ENCODE measurements at regions not wholly inside any gene's neighbourhood (a gene's known extent, or its start where the extent isn't known, plus 50 kb on each side); places are given as distances from the start of the nearest gene placed in this dataset.

DNA sequence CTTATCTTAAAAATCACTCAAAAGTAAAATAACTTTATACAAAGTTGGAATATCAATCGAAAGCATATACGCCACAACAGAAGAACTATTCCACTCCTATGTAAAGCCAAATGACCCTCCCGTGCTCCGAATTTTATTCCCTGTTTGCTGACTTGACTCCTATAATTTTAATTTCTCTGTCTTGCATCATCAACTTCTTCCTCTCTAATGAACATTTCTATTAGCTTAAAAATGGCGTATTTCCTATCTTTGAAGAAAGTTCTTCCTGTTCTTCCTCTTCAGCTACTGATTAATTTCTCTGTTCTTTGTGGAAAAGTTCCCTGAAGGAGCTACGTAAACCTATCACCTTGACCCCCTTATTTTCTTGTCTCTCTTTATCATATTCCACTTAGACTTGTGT is 389.3 kb downstream of the LMO7 start:
- H3K9me3 Mint-ChIP-seq = no peaks in the 10 kb centered on the region

DNA sequence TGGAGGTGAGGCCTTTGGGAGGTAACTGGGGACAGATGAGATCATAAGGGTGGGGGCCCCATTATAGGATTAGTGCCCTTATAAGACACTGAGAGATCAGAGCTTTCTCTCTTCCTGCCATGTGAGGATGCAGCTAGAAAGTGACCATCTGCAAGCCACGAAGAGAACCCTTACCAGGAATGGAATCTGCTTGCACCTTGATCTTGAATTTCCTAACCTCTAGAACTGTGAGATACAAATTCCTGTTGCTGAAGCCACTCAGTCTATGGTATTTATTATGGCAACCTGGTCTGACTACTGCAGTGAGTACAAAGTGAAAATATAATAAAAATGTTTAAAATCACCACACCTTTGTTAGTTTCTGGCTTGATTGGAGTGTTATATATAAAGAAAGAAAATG is 388.0 kb downstream of the LMO7 start:
- Mint-ChIP-seq H3K36me3 (ENCODE audit: low read depth) (no peaks in the 10 kb centered on the region), H3K4me3 (no peak overlapping the region), H3K4me1 (ENCODE audit: low read depth) (no peaks in the 10 kb centered on the region), H3K27me3 (ENCODE audit: low read depth) (peaks cover 9% of the 10 kb centered on the region), H3K9me3 (no peaks in the 10 kb centered on the region), H3K27ac (no peak overlapping the region)
- DNase-seq (ENCODE audit: low spot score) = no peak

More for the DNA sequence above, 389.3 kb downstream of the LMO7 start:
- Mint-ChIP-seq H3K4me3 (no peak overlapping the region), H3K36me3 (ENCODE audit: low read depth) (no peaks in the 10 kb centered on the region), H3K27me3 (ENCODE audit: low read depth) (peaks cover 9% of the 10 kb centered on the region), H3K27ac (no peak overlapping the region), H3K4me1 (ENCODE audit: low read depth) (peaks cover 1% of the 10 kb centered on the region)
- DNase-seq (ENCODE audit: low spot score) = no peak

DNA sequence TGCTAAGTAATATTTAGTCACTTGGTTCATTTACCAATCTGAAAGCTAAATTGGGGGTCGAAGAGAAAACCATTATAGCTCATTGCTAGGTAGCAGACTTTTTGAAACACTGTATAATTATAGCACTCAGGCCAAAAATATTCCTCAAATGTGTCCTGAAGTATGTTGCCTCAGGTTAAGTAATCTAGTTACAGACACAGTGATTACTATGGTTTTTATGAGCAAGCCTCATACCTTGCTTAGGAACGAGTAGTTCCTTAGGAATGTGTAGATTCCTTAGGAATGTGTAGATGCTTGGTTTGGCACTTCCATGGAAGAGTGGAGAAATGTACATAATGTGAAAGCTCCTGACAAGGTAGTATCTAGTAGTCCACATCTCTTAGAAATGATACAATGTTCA is 387.5 kb downstream of the LMO7 start:
- DNase-seq (ENCODE audit: low spot score) = no peak
- no peak overlapping the region for H3K4me3 Mint-ChIP-seq
- H3K4me1 Mint-ChIP-seq (ENCODE audit: low read depth) = no peaks in the 10 kb centered on the region
- no peaks in the 10 kb centered on the region for H3K36me3 Mint-ChIP-seq (ENCODE audit: low read depth)
- no peaks in the 10 kb centered on the region for H3K9me3 Mint-ChIP-seq
- H3K27me3 Mint-ChIP-seq (ENCODE audit: low read depth) = peaks cover 9% of the 10 kb centered on the region
- H3K27ac Mint-ChIP-seq = no peak overlapping the region

DNA sequence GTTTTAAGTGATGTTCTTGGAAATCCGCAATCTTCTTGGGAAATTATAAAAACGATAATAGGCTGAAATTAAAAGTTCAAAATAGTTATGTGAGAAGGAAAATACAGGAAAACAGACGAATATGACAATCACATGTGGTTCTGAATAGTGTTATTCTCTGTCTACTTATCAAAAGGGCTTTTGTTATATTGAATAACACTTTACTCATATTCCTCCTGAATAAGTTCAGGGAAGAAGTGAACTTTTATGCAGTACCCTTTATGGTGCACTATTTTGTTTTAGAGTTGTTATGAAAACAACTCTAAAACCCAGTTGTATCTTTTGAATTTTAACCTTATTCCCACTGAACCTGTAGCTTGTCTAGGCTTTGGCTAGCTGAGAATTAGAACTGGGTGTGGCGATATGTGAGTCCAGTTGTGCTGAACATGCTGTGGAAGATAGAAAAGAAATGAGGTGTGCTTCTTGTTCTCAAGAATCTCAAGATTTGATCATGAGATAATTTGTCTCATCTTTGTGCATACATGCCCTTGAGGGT is 384.4 kb downstream of the LMO7 start:
- no peak for DNase-seq (ENCODE audit: low spot score)
- Mint-ChIP-seq H3K36me3 (ENCODE audit: low read depth) (no peaks in the 10 kb centered on the region), H3K9me3 (no peaks in the 10 kb centered on the region), H3K27me3 (ENCODE audit: low read depth) (peaks cover 3% of the 10 kb centered on the region), H3K27ac (no peak overlapping the region), H3K4me1 (ENCODE audit: low read depth) (no peaks in the 10 kb centered on the region), H3K4me3 (no peak overlapping the region)

DNA sequence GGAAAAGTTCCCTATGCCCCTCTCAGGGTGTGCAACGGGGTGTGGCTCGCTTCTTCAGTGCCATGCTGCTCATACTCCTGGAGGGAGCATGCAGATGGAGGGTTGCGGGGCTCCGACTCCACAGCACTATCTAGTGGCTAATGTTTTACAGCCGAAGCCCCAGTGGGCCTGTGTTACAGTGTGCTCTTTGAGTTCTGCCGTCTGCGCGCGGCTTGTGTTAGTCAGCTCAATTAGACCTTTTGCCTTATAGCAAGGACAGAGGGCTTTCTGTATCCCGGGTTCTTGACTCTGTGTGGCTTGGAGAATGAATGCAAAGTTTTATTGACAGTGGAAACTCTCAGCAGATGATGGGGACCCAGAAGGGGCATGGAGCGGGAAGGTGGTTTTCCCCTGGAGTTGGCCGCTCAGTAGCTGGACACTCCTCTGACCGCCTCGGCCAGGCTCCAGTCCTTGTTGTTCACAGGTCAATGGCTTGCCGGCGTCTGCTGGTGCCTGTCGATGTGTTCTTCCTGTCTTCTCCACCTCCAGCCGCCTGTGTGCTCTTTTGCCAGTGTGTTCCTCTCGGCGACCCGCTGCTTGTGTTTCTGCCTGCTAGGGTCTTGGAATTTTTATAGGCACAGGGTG is 383.4 kb downstream of the LMO7 start:
- Mint-ChIP-seq H3K27me3 (ENCODE audit: low read depth) (peaks cover 3% of the 10 kb centered on the region), H3K36me3 (ENCODE audit: low read depth) (no peaks in the 10 kb centered on the region), H3K27ac (no peak overlapping the region), H3K9me3 (no peaks in the 10 kb centered on the region), H3K4me1 (ENCODE audit: low read depth) (no peaks in the 10 kb centered on the region), H3K4me3 (no peak overlapping the region)
- DNase-seq (ENCODE audit: low spot score) = no peak

DNA sequence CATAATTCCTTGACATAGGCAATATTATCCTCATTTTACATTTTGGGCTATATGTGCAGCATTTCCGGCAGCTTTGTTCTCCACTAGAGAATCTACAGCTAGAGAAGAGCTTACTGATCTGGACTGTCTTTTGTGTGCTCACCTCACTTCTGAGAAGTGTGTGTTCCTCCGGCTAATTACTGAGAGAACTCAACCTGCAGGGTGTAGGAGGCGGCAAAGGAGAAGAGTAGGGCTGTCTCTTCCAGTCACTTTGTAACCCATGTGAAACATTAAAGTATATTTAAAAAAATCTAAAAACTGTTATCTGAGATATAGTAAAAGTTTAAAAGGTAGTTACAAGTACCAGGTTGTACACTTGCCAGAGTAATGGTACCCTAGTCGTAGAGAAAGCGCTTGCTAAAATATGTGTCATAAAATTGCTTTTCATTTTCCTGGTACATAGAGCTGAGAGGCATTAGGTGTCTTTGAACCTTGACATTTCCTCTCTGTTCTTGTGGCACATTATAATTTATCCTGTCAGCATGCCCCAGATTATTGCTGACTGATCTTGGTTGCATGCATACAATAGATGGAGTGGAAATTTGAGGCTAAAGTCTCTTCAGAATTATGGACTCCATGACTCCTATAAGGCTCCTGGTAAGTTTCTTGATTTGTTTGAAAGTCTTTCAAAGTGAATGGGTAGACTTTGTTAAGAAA is 381.9 kb downstream of the LMO7 start:
- DNase-seq (ENCODE audit: low spot score) = no peak
- Mint-ChIP-seq H3K4me3 (no peak overlapping the region), H3K36me3 (ENCODE audit: low read depth) (no peaks in the 10 kb centered on the region), H3K27ac (no peak overlapping the region), H3K27me3 (ENCODE audit: low read depth) (peaks cover 2% of the 10 kb centered on the region), H3K9me3 (no peaks in the 10 kb centered on the region), H3K4me1 (ENCODE audit: low read depth) (no peaks in the 10 kb centered on the region)

DNA sequence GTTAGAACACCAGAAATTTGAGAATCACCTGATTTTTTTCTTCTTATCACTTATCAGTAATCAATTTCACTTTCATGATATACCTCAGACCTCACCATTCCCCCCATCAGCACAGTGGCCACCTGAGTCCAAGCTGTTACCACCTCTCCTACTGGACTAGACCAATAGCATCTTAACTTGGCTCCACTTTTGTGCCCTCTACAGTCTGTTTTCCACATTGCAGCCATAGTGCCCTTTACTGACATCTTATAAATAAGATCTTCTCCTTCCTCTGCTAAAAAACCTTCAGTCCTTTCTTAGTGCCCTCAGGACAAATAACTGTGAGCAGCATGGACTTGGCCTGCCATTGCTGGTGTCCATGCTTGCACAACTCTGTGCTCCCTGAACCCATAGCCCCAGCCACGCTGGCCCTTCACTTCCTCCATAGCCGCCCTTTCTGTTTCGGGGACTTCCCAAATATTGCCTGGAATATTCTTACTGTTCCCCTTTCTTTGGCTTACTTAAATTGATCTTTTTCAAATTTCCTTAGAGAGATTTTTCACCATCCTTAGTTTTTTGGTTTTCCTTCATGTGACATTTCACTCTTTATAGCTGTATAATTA is 380.8 kb downstream of the LMO7 start:
- no peak overlapping the region for H3K4me3 Mint-ChIP-seq
- DNase-seq (ENCODE audit: low spot score) = no peak
- no peaks in the 10 kb centered on the region for H3K4me1 Mint-ChIP-seq (ENCODE audit: low read depth)
- no peaks in the 10 kb centered on the region for H3K27me3 Mint-ChIP-seq (ENCODE audit: low read depth)
- H3K27ac Mint-ChIP-seq = no peak overlapping the region
- no peaks in the 10 kb centered on the region for H3K9me3 Mint-ChIP-seq
- no peaks in the 10 kb centered on the region for H3K36me3 Mint-ChIP-seq (ENCODE audit: low read depth)

DNA sequence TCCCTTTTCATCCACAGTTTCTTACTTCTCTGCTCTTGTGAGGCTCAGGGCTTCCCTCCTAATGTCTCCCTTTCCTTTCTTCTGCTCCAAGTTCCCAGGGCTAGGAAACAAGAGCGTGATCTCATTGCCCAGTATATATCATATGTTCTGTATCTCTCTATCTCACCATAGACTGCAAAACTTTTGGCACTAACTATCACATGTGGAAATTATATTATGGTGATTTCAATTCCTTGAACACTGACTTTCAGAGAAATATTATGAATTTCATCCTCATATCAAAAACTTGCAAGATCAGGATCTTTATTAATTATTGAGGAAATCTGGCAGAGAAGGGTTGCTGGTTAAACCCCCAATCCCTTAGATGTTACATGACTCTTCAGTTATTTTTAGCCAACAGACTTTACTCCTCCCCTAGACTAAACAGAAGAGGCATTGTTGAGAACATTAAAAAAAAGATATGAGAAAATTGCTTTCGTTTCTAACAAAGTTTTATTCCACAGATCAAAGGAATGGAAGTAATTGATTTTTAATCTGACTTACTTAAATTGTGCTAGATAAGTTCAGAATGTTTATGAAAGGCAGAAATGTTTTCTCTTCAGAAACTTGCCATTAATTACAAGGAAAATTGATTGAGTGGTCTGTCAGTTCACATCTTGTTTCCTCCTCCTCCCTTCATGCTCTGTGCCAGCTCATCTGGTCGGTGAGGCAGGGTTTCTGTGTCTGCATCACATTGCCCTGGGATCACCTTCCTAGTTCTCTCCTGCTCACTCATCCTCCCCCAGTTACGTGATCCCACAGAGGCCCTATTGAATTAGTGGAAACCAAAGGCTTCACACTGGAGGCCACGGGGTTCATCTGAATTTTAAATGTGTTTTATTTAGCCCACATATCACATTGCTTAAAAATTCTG is 378.5 kb downstream of the LMO7 start:
- no peaks in the 10 kb centered on the region for H3K27me3 Mint-ChIP-seq (ENCODE audit: low read depth)
- no peak for DNase-seq (ENCODE audit: low spot score)
- H3K9me3 Mint-ChIP-seq = no peaks in the 10 kb centered on the region
- H3K27ac Mint-ChIP-seq = no peak overlapping the region
- H3K4me1 Mint-ChIP-seq (ENCODE audit: low read depth) = no peaks in the 10 kb centered on the region
- H3K4me3 Mint-ChIP-seq = no peak overlapping the region
- H3K36me3 Mint-ChIP-seq (ENCODE audit: low read depth) = no peaks in the 10 kb centered on the region

DNA sequence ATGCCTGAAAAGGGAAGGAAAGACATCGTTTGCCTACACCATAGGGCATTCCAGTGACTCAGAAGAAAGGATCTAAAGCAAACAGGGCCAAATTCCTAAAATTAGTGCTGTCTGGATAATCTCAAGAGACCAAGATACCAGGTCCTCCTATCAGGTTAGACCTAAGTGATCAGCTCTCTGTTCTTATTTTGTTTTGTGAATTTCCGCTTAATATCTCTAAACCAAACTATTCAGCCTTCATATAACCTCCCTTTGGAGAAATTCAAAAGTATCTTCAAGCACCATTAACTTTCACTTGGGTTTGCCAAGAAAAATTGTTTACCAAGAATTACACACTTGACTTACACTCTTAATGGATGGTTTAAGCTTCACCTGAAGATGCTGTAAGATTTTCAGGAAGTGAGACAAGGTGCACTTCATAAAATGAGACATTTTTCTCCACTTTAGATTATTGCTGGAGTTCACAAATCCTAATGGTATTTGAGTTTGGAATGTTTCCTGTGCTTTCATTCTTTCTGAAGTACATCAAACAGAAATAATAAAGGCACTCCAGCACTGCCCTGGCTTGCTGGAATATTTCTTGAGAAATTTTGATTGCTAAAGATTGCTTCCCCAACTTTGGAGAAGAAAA is 376.1 kb downstream of the LMO7 start:
- no peak overlapping the region for H3K4me3 Mint-ChIP-seq
- H3K9me3 Mint-ChIP-seq = no peaks in the 10 kb centered on the region
- no peaks in the 10 kb centered on the region for H3K36me3 Mint-ChIP-seq (ENCODE audit: low read depth)
- H3K4me1 Mint-ChIP-seq (ENCODE audit: low read depth) = no peaks in the 10 kb centered on the region
- no peaks in the 10 kb centered on the region for H3K27me3 Mint-ChIP-seq (ENCODE audit: low read depth)
- no peak for DNase-seq (ENCODE audit: low spot score)
- no peak overlapping the region for H3K27ac Mint-ChIP-seq

DNA sequence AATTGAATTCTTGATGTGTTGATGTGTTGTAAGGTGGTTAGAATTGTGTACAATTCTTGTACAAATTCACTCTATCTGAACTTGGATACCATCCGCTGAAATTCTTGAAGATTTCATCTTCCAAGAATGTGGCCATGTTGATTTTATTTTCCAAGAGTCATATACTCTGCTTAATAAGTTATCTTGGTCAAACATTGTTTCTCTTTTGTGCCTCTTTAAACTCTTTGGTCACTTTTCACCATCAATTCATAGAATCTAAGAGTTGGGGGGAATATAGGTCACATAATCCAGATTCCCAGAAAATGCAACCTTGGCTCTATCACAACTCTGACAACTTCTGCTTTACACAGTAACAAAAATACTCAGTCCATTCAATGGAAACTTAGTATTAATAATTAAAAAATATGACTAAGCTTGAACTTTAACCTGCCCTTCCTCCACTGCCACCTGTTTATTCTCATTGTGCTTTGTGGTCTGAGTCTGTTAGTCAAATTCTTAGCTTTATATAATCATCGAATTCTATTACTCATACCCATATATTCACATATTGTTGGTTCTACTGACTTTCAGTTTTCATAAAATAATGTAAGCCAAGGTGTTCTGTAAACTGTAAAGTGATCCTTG is 373.2 kb downstream of the LMO7 start:
- H3K9me3 Mint-ChIP-seq = no peaks in the 10 kb centered on the region
- no peak overlapping the region for H3K4me3 Mint-ChIP-seq
- no peaks in the 10 kb centered on the region for H3K4me1 Mint-ChIP-seq (ENCODE audit: low read depth)
- H3K27me3 Mint-ChIP-seq (ENCODE audit: low read depth) = no peaks in the 10 kb centered on the region
- no peak overlapping the region for H3K27ac Mint-ChIP-seq
- DNase-seq (ENCODE audit: low spot score) = no peak
- no peaks in the 10 kb centered on the region for H3K36me3 Mint-ChIP-seq (ENCODE audit: low read depth)

DNA sequence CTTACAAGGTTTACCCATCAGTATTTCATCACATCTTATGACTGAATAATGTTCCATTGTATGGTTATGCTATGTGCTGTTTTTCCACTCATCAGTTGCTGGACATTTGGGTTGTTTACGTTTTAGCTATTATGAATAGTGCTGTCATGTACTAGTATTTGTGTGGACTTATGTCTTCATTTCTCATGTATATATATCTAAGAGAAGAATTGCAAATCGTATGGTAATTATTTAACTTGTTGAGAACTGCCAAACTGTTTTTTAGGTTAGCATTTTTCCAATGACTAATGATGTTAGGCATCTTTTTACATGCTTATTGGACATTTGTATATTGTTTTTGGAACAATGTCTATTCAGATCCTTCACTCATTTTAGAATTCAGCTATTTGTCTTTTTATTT is 368.3 kb downstream of the LMO7 start:
- H3K36me3 Mint-ChIP-seq (ENCODE audit: low read depth) = no peaks in the 10 kb centered on the region
- no peaks in the 10 kb centered on the region for H3K27me3 Mint-ChIP-seq (ENCODE audit: low read depth)
- no peak overlapping the region for H3K27ac Mint-ChIP-seq
- no peak for DNase-seq (ENCODE audit: low spot score)
- H3K4me1 Mint-ChIP-seq (ENCODE audit: low read depth) = no peaks in the 10 kb centered on the region
- H3K4me3 Mint-ChIP-seq = no peak overlapping the region
- no peaks in the 10 kb centered on the region for H3K9me3 Mint-ChIP-seq

DNA sequence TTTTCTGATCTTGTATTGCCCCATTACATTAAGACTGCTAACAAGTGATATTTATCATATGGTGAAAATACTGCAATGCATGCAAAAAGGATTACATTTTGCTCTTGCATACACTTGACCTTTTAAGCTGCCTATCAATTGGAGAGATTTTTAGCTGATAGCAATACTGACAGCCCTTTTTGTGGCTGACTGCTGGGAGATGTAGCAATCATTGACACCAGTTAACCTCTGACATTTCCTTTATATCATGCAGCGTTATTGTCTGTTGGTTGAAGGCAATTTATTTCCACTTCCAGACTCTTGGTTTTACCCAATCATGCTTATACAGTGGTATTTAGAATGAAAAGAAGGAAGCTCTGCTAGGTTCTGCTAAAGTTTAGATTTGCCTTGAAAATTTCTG is 364.0 kb downstream of the LMO7 start:
- Mint-ChIP-seq H3K27me3 (ENCODE audit: low read depth) (no peaks in the 10 kb centered on the region), H3K4me3 (no peak overlapping the region), H3K9me3 (no peaks in the 10 kb centered on the region), H3K36me3 (ENCODE audit: low read depth) (no peaks in the 10 kb centered on the region), H3K4me1 (ENCODE audit: low read depth) (peaks cover 2% of the 10 kb centered on the region), H3K27ac (no peak overlapping the region)
- no peak for DNase-seq (ENCODE audit: low spot score)

DNA sequence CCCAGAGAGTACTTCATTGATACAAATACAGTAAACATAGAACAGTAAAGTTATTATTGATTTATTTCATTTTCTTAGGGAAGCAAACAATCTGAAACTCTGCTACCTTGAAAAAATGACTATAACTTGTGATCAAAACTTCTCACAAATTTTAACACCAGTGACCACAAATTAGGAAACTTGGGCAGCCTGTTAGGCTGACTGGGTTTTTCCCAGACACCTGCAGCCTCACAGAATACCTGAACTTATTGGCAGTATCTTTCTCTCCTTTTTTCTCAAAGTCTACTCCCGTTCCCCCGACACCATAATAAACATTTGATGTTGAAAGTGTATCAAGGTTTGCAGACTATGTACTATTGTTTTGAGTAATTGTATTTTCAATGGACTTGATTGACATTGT is 360.5 kb downstream of the LMO7 start:
- no peak for DNase-seq (ENCODE audit: low spot score)
- Mint-ChIP-seq H3K27ac (no peak overlapping the region), H3K9me3 (no peaks in the 10 kb centered on the region), H3K4me3 (no peak overlapping the region), H3K27me3 (ENCODE audit: low read depth) (no peaks in the 10 kb centered on the region), H3K36me3 (ENCODE audit: low read depth) (no peaks in the 10 kb centered on the region), H3K4me1 (ENCODE audit: low read depth) (peaks cover 2% of the 10 kb centered on the region)
